Mesenchymal stem cell (in vitro differentiated cells and primary cell): ENCODE measurements at regions not wholly inside any gene's neighbourhood (a gene's known extent, or its start where the extent isn't known, plus 50 kb on each side); places are given as distances from the start of the nearest gene placed in this dataset.

Experiments used
- DNase-seq: peaks from one replicate; pipeline ENCODE4 v3.0.0-alpha.2; 2013
- H2AFZ ChIP-seq: one replicate; pipeline ENCODE4 v1.6.1; 2013; ENCODE audit warnings: low read depth, mild to moderate bottlenecking, control low read depth, inconsistent platforms, low read length, moderate library complexity
- H2AK5ac ChIP-seq: 2 replicates; pipeline ENCODE4 v1.6.1; 2013; ENCODE audit warnings: low read length, moderate library complexity, mild to moderate bottlenecking, inconsistent platforms; ENCODE audit not compliant: severe bottlenecking
- H2BK120ac ChIP-seq: one replicate; pipeline ENCODE4 v1.6.1; 2013; ENCODE audit warnings: low read depth, mild to moderate bottlenecking, inconsistent platforms, low read length, moderate library complexity
- H2BK12ac ChIP-seq, 2 experiments: one replicate each; pipeline ENCODE4 v1.6.1; 2013; ENCODE audit warnings: inconsistent platforms in 2 of 2, low read length in 2 of 2, mild to moderate bottlenecking in 2 of 2, moderate library complexity in 2 of 2, control low read depth in 1 of 2
- H2BK15ac ChIP-seq: one replicate; pipeline ENCODE4 v1.6.1; 2013; ENCODE audit warnings: mild to moderate bottlenecking, low read depth, inconsistent platforms; ENCODE audit not compliant: poor library complexity, severe bottlenecking
- H2BK5ac ChIP-seq: 2 replicates; pipeline ENCODE4 v1.6.1; 2013; ENCODE audit warnings: low read depth, mild to moderate bottlenecking, low read length, control low read depth, inconsistent platforms; ENCODE audit not compliant: poor library complexity, severe bottlenecking
- H3K14ac ChIP-seq, 2 experiments: one replicate each; pipeline ENCODE4 v1.6.1; 2013; ENCODE audit warnings: inconsistent platforms in 2 of 2, low read length in 2 of 2, control low read depth in 1 of 2, mild to moderate bottlenecking in 1 of 2, moderate library complexity in 1 of 2
- H3K18ac ChIP-seq, 2 experiments: one replicate each; pipeline ENCODE4 v1.6.1; 2013; ENCODE audit warnings: inconsistent platforms in 2 of 2, low read length in 2 of 2, control low read depth in 1 of 2, low read depth in 1 of 2, mild to moderate bottlenecking in 1 of 2
- H3K23ac ChIP-seq, 2 experiments: one replicate each; pipeline ENCODE4 v1.6.1; 2013; ENCODE audit warnings: inconsistent platforms in 2 of 2, low read length in 2 of 2, mild to moderate bottlenecking in 2 of 2, moderate library complexity in 2 of 2, control low read depth in 1 of 2
- H3K27ac ChIP-seq: 2 replicates; pipeline ENCODE4 v1.5.1; 2013; ENCODE audit warnings: mild to moderate bottlenecking, moderate library complexity, low read length, control low read depth, inconsistent platforms; ENCODE audit not compliant: poor library complexity, severe bottlenecking
- H3K27me3 ChIP-seq, 2 experiments: 2 replicates each; pipeline versions ENCODE4 v1.6.1 to v1.7.0; 2013; ENCODE audit warnings: low read length in 2 of 2, mild to moderate bottlenecking in 2 of 2, moderate library complexity in 2 of 2, control low read depth in 1 of 2, inconsistent platforms in 1 of 2; ENCODE audit not compliant: control insufficient read depth in 1 of 2, insufficient read depth in 1 of 2
- H3K36me3 ChIP-seq, 2 experiments: 2 replicates each; pipeline versions ENCODE4 v1.6.1 to v1.7.0; 2013; ENCODE audit warnings: low read length in 2 of 2, control low read depth in 1 of 2, inconsistent platforms in 1 of 2, low read depth in 1 of 2, mild to moderate bottlenecking in 1 of 2; ENCODE audit not compliant: insufficient read depth in 2 of 2, control insufficient read depth in 1 of 2
- H3K4ac ChIP-seq, 2 experiments: one replicate each; pipeline ENCODE4 v1.6.1; 2013; ENCODE audit warnings: inconsistent platforms in 2 of 2, low read length in 2 of 2, mild to moderate bottlenecking in 2 of 2, moderate library complexity in 2 of 2, control low read depth in 1 of 2, low read depth in 1 of 2
- H3K4me1 ChIP-seq: 2 replicates; pipeline ENCODE4 v1.6.1; 2013; ENCODE audit warnings: low read depth, low read length, control low read depth; ENCODE audit not compliant: control insufficient read depth, insufficient read depth
- H3K4me2 ChIP-seq: 2 replicates; pipeline ENCODE4 v1.6.1; 2013; ENCODE audit warnings: low read length, mild to moderate bottlenecking, inconsistent platforms; ENCODE audit not compliant: poor library complexity, severe bottlenecking
- H3K4me3 ChIP-seq, 2 experiments: 2 replicates each; pipeline versions ENCODE4 v1.5.1 to v1.7.0; 2013; ENCODE audit warnings: low read length in 2 of 2, mild to moderate bottlenecking in 2 of 2, control low read depth in 1 of 2, low read depth in 1 of 2; ENCODE audit not compliant: insufficient read depth in 1 of 2
- H3K79me1 ChIP-seq: replicated peaks from 2 replicates; pipeline ENCODE4 v1.6.1; 2013; ENCODE audit warnings: mild to moderate bottlenecking, control low read depth, low read length, inconsistent platforms; ENCODE audit not compliant: poor library complexity, severe bottlenecking
- H3K9ac ChIP-seq: 2 replicates; pipeline ENCODE4 v1.7.0; 2013; ENCODE audit warnings: mild to moderate bottlenecking, low read length, moderate library complexity
- H3K9me3 ChIP-seq: 2 replicates; pipeline ENCODE4 v1.7.0; 2013; ENCODE audit warnings: mild to moderate bottlenecking, low read length; ENCODE audit not compliant: control insufficient read depth
- H4K8ac ChIP-seq: one replicate; pipeline ENCODE4 v1.6.1; 2013; ENCODE audit warnings: inconsistent platforms, mild to moderate bottlenecking, low read length, moderate library complexity
- H4K91ac ChIP-seq: one replicate; pipeline ENCODE4 v1.6.1; 2013; ENCODE audit warnings: mild to moderate bottlenecking, low read length, inconsistent platforms
- WGBS: methylation state at CpG from one replicate; pipeline ENCODE4 v1.1.7; 2013; ENCODE audit warnings: mixed read lengths; 5-methylcytosine and 5-hydroxymethylcytosine counted together

DNA sequence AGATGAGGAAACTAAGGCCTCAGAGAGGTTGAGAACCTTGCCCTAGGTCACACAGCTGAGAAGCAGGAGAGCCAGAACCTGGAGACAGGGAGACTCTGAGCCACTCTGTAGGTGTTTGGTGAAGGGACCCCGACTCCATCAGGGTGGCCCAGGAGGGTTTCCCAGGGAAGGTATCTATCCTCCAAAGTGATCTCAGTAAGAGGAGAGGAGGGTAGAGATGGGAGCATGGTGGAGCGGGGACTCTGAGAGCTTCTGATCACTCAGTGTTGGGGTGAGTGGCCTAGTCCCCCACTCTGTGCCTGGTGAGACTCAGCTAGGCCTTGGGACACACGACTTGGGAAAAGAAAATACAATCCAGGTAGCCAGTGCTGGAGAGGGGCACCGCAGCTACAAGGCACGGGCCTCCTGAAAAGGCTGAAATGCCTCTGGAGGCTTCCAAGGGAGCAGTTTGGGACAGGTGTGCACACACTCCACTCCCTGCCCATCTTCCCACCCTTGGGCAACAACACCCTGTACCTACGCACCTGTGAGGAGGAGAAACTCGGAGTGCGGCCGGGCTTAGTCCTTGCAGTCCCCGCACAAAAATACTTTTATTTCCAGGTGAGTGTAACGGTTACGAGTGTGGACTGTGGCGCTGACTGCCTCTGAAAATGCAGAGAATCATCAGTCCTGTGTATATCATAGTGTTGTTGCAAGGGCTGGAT is 80.8 kb downstream of the CAMK2N1 start:
- H3K23ac ChIP-seq = no peak overlapping the region
- H2AK5ac ChIP-seq = no peak overlapping the region
- H2BK12ac ChIP-seq = no peak overlapping the region
- H3K4me3 ChIP-seq = no peak overlapping the region
- H2AFZ ChIP-seq = no peak overlapping the region
- peaks cover 10% of the 10 kb centered on the region for H3K4me1 ChIP-seq
- H2BK15ac ChIP-seq = no peak overlapping the region
- no peak overlapping the region for H3K27ac ChIP-seq
- no peak overlapping the region for H3K4ac ChIP-seq
- H3K9ac ChIP-seq = no peak overlapping the region
- WGBS = 76% methylated on average over 13 of the region's 13 CpGs
- H3K36me3 ChIP-seq = no peaks in the 10 kb centered on the region
- H3K4me2 ChIP-seq = no peak overlapping the region
- no peak overlapping the region for H4K8ac ChIP-seq
- DNase-seq = no peak
- H3K14ac ChIP-seq = no peak overlapping the region
- H3K79me1 ChIP-seq = no peaks in the 10 kb centered on the region
- H3K18ac ChIP-seq = no peak overlapping the region
- peaks cover 39 to 55% of the 10 kb centered on the region in 2 experiments for H3K27me3 ChIP-seq
- no peak overlapping the region for H4K91ac ChIP-seq
- no peak overlapping the region for H2BK5ac ChIP-seq
- no peaks in the 10 kb centered on the region for H3K9me3 ChIP-seq
- no peak overlapping the region for H2BK120ac ChIP-seq
